GM18502 (cell line): ENCODE measurements at regions not wholly inside any gene's neighbourhood (a gene's known extent, or its start where the extent isn't known, plus 50 kb on each side); places are given as distances from the start of the nearest gene placed in this dataset.
"Not testable (repeated sequence)": the region's sequence is repeated elsewhere in the genome, so short reads cannot be mapped to it uniquely, and the experiment has no call there.

ENCODE experiments used
- ATAC-seq: cut with Tn5 transposase; IDR thresholded peaks from one replicate; pipeline ENCODE4 v1.9.1; 2021; ENCODE audit warnings: mild to moderate bottlenecking; ENCODE audit not compliant: unreplicated experiment, poor library complexity

DNA sequence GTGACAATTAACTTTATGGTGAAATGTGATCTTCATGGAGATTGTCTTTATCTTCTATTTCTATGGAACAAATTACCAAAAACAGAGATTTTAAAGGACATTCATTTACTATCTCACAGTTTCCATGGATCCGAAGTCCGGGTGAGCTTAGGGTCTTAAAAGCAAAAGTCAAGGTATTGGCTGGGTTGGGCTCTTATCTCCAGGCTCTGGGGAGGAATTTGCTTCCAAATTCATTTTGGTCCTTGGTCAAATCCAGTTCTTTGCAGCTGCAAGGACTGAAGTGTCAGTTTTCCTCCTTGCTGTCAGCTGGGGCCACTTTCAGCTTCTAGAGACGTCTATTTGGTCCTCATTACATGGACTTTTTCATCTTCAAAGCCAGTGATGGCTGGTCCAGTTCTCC, 395.8 kb upstream of the MAF start:
- ATAC-seq: no peak

DNA sequence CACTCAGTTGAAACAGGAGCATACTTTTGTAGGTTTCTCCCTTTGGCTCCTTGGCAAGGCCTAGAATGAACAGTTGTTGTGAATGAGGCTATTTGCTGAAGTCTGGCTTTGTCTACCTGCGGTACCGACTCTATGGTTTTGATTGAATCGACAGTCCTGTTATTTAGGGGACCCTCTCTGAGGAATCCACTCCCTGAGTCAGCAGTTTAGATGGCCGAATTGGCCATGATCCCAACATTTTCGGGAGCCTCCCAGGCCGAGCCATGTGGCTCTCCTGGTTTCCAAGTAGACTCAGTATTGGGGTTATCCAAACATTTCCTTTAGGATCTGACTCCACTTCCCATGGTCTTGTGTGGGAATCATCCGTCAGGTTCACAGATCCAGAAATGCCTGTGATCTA, 394.8 kb upstream of the MAF start:
- no peak for ATAC-seq

DNA sequence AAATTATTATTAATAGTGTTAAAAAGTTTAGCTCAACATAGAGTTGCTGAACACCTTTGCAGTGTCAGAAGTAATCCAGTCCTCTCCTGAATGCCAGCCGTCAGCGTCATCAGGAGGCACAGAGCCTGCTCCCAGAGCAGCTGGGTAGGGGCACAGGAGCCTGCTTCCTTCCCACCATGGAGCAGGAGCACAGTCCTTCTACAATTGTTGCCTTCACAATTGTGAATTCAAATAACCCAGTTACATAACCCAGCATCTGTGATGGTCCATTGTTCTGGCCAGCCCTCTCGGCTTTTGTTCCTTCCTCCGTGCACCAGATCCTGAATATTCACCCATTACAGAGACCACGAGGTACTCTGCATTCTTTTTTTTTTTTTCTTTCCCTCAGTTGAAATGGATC, 393.9 kb upstream of the MAF start:
- ATAC-seq: no peak

DNA sequence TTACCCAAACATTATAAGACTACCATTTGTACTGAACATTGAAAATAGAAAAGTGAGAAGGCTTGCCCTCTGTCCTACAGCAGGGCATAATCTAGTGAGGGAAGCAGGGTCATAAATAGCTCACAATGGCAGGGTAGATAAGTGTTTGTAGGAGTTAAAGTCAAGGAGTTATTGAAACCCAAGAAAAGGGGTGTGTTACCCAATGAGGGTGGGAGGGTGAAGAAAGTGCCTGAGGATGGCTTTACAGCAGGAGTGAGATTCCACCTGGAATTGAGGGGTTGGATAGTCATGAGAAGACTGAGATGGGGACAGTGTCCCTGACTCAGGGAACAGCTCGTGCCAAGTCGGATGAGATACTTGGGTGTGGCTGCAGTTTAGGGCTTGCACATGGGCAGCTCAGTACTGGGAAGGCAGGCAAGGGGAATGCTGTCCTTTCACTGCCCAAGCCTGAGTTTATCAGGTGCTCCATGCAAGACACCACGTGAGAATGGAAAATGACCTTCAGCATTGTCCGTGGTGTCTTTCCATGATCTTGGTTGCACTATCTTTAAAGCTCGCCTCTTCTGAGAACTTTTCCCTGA, 393.2 kb upstream of the MAF start:
- no peak for ATAC-seq

DNA sequence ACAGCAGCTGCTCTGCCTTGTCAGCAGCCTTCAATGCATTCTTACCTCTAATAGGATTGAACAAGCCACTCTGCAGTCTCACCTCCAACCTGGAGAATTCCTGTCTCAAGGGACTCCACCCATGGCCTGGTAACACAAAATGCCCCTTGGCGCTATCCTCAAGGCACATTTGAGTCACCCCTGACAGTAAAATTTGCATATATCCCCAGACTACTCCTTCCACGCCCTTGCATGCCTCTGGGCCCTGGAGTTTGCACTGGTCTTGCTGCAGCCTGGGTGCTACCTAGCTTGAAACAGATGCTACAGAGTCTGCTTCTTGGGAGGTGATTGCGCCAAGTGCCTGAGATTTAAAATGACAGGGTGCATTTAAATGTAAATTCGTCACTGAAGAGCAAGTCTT, 391.4 kb upstream of the MAF start:
- no peak for ATAC-seq

DNA sequence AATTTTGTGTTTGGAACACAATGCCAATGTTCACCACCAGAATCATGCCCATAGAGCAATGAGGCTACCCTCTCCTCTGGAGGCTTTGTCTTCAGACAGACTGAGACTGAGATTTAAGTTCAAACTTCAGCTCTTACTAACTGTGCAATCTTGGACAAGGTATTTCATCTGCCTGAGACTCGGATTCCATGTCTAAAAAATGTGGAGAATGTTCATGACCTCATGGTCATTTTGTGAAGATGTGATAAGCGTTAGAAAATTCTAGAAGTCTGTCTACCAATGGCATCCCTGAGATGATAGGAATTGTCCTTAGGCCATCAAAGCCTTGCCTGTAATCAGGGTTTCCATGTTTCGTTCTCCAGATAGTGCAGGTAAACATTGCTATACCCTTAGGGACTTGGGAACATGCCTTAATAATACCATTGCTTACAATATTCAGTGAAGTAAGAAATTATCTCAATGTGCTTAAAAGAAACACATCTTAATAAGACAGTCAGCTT, 388.2 kb upstream of the MAF start:
- ATAC-seq: no peak

DNA sequence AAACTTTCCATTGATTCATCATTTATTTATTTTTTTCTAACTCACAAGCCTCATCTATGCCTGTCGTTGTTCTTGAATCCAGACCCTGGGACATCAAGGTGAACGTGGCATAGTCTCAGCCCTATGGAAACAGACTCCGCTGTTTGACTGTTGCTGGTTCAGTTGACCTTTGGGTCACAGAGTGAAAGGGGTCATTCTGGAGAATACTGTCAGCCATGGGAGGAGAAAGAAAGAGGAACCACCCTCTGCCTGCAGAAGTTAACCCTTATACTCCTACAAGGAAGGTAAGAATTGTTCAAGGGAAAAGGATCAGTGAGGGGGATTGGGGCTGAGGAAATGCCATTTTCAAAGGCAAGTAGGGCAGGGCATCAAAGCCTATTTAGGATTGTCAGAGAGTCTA, 387.6 kb upstream of the MAF start:
- ATAC-seq: no peak

DNA sequence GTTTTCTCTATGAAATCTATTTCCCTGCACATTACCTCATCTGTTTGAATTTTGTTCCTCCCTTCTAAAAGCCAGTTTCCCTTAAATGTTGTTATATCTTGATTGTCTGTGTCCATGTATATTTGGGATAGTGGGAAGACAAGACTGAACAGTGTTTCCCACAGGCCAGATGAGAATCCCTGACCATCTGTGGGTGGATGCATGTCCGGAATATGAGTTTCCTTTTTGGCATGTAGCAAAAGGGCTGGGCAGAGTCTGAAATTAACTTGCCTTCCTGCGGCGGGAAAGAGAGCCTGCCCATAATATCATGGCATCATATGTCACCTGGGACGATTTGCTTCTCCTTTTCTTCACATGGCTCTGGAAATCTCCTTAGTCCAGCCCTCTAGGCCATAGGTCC, 385.8 kb upstream of the MAF start:
- no peak for ATAC-seq

DNA sequence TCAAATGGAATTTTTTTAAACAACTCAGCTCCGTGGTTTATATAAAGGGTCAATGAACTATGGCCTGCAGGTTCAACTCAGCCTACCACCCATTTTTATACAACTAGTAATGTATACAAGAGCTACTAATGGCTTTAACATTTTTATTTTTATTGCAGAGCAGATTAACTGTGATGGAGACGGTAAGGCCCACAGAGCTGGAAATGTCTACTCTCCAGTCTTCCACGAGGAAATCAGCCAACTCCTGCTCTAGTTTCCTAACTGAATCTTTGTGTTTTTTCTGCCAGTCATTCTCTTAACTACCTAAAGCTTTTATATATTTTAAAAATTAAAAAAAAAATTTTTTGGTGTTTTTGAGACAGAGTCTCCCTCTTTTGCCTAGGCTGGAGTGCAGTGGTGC, 385.1 kb upstream of the MAF start:
- ATAC-seq: no peak

DNA sequence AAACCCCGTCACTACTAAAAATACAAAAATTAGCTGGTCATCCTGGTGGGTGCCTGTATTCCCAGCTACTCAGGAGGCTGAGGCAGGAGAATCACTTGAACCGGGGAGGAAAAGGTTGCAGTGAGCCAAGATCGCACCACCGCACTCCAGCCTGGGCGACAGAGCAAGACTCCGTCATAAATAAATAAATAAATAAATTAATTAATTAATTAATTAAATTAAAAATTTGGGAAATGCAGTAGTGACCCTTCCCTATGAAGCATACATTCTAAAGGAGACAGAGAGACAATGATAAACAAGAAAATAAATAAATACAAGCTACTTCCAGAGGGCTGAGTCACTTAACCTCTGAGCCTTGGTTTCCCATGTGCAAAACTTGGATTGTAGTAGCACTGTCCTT, 383.6 kb upstream of the MAF start:
- ATAC-seq: not testable (repeated sequence)

DNA sequence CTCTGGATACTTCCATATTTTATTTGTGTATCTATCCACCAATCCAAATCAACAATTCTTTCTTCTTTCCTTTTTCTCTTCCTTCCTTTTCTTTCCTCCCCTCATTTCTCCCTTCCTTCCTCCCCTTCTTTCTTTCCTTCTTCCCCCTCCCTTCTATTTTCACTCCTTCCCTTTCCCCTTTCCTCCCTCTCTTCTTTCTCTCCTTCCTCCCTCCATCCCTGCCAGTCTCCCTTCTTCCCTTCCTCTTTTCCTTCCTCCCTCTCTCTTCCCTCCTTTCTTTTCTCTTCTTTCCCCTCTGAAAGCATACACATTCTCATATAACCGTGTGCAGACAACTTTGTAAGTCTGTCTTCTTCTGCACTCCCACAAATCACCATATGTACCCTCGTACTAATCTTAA, 382.3 kb upstream of the MAF start:
- ATAC-seq: no peak

DNA sequence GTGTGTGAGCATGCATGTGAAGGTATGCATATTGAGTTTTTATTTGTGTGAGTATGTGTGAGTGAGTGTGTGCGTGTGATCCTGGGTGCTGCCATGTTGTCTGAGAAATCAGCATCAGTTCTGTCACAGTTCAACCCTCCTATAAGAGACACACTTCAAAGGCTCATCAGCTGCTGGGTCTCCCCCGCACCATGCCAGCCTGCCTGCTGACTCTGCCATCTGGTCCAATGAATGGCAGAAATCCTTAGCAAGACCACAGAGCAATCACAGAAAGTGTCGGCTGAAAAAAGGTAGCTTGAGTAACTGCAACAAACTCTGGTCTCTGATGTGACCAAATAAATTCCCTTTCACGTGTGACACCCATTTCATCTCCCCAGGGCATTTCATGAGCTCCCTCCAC, 381.8 kb upstream of the MAF start:
- no peak for ATAC-seq

DNA sequence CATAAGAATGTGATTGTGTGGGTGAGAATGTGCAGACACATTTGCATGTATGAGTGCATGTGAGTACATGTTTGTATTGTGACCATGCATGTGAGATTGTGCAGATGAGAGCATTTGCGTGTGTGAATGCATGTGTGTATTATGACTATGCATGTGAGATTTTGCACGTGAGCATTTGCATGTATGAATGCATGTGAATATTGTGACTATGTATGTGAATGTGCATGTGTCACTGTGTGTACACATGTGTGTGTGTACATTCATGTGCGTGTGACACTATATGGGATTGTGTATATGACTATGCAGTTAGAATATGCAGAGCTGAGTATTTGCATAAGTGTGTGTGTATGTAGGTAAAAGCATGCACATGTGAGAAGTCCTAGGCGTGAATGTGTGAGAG, 381.3 kb upstream of the MAF start:
- no peak for ATAC-seq

DNA sequence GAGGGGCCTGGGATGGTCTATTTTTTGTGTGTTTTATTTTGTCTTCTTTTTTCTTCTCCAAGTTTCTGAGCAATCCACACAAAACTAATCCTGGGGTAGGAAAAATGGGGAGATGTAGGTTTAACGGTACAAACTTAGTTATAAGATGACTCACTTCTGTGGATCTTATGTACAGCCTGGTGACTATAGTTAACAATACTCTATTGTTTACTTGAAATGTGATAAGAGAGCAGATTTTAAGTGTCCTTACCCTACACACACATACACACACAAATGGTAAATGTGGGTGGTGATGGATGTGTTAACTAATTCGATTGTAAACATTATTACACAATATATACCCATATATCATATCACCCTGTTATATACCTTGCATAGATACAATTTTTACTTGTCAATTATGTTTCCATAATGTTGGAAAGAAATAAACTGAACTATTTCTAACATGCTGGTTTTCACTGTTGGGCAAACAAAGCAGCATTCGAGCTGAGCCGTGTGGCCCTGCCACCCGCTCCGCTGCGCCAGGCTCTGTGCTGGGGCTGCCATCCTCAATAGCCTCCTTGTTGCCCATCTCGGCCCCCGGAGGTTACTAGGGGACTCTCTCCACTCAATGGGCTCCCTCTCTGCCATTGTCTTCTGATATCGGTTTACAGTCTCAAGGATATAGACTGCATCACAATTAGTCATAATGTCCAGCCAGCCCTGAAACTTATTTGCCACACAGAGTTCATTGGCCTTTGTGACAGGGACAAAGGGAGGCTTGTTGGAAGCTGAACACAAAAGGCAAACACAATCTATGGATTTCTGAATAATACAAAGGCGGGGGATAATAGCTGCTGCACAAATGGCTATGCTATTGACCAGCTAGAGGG, 380.3 kb upstream of the MAF start:
- ATAC-seq: no peak

DNA sequence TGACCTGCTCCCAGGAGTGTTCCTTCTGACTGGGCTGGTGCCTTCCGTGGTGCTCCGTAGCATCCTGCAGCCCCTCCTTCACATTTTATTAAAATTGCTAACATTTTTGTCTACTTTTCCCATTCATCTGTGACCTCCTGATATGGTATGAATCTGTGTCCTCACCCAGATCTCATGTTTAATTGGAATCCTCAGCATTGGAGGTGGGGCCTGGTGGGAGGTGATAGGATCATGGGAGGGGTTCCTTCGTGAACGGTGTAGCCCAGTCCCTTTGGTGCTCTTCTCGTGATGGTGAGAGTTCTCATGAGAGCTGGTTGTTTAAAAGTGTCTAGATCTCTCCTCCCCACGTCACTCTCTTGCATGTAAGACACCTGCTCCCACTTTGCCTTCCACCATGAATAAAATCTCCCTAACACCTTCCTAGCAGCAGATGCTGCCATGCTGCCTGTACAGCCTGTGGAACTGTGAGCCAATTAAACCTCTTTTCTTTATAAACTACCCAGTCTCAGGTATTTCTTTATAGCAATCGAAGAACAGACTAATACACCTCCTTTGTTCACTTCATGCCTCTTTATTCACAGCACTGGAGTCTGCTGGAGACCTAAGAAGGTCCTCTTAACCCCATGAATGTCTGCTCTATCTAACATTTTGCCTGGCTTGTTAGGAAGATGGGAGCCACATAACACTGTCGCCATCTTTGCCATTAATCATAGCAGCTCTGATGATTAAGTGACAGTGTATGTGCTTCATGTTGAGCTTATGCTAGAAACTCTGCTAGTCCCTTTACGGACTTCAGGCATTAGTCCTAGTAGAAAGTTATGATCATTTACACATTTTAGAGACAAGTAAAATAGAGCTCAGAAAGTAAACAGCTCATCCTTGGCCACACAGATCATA, 377.7 kb upstream of the MAF start:
- no peak for ATAC-seq

DNA sequence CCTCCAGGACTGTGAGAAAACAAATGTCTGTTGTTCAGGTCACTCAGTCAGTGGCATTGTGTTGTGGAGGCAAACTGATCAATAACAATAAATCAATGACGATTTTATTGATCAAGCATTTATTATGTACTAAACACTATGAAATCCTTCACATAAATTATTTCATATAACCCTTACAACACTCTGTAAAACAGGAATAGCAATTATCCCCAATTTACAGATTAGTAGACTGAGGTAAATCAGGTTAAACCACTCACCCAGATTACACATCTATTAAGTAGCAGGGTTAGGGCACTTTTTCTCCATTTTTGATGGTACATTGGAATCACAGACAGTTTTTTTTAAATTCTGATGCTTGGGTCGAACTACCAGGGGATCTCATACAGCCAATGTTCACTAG, 372.8 kb upstream of the MAF start:
- no peak for ATAC-seq

DNA sequence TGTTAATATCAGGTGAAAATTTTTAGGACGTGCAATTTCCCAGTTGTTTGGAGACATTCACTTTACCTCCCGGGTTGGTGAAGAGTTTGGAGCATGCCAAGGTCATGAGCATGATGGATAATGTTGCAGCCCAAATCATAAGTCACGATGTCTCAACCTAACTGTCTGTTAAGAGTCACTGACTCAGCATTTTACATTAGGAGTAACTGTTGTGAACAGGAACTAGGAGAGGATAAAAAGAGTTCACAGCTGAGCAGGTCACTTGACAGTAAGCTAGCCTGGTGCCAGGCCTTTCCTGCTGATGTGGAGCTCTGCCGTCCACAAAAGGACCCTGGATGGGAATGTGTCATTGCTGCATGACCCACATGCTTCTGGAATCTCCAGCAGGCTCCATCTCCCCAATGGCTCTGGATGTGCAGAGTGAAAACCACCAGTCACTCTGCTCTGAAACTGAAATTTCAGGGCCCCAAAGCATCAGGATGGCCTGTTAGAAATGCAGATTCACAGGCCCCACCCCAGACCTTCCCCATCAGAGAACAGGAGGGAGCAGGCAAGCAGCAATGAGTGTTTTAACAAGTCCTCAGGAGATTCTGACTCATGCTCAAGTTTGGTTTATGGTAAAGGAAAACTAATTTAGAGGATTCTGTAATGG, 371.6 kb upstream of the MAF start:
- no peak for ATAC-seq

DNA sequence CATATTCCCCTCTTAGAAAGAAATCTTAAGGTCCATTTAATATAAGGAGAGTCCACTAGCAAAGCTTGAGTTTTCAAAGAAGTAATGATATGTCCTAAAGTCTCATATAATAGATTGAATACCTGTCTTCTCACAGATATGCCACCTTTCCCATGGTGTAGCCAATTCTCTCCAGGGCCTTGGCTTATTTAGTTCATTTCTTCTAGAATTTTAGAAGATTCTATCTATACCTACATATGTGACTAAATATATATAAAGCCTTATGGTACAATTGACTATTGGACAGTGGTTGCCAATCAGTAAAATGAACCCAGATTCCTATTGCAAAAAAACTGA, 370.7 kb upstream of the MAF start:
- no peak for ATAC-seq

DNA sequence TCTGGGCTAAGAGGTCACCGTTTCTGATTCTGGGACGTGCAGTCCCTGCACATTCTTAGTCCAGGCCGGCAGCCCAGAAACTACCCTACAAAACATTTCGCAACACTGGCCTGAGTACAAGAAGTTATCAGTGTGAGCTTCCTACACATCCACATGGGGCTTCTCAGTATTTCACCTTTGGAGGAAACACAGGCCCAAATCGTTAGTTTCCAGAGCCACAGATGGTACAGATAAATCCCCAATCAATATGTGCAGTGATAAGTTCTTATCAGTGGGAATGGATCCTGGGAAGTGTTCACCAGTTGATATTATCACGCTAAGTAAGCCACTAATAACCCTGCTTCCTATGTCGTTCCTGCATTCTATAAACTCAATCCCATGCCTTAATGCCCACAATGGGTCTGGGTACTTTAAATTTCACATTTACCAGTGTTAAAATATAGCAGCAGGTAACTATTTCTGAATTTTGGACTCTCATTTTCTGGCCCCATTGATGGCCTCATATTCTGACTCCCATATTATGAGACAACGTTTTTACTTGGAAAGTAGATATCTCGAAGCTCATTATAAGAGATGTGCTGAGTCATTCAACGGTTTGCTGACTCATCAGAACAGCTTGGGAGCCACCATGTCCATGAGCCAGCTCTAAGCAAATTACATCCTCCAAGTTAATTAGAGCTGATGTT, 370.2 kb upstream of the MAF start:
- no peak for ATAC-seq

DNA sequence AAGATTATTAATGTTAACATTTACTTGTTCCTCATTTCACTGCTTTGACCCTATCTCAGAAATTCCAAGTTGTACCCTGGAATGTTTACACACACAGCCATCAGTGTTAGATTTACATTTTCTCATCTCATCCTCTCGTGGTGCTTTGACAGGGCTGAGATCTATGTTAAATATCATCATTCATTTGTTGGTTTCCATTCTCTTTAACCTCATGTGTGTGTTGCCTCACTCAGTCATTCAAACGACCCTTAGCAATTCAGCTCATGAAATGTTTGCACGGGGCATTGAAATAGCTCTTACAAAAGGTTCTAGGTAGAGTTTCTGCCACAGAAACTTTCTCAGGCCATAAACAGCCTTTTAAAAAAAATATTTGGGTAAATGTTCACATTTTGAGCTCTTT, 369.6 kb upstream of the MAF start:
- no peak for ATAC-seq
